IMR-90 (cell line): ENCODE measurements at regions not wholly inside any gene's neighbourhood (a gene's known extent, or its start where the extent isn't known, plus 50 kb on each side); places are given as distances from the start of the nearest gene placed in this dataset.

Experiments
- ATAC-seq: fragments of 200-7000 bp; cut with Tn5 transposase; 2 replicates; pipeline ENCODE4 v1.9.1; 2020; ENCODE audit warnings: low read depth, mild to moderate bottlenecking, moderate library complexity
- BruUV-seq: library from RNA; stranded (reverse); fragments of 400-500 nt; replicated peaks from 2 replicates; lab custom pipeline; 2021; lab: Mats Ljungman, UMichigan
- CTCF ChIA-PET: fragments of 300-600 bp; formaldehyde crosslinking; extraction: SDS; loops from one replicate; lab custom pipeline; 2021; ENCODE audit warnings: antibody characterized with exemption; lab: Yijun Ruan, JAX
- POLR2A ChIA-PET: fragments of 300-600 bp; sonication (Branson Sonifier 250); formaldehyde crosslinking; loops from one replicate; lab custom pipeline; 2022; ENCODE audit warnings: antibody characterized with exemption; ENCODE audit not compliant: unreplicated experiment; lab: Charles Lee
- DNase-seq: peaks from one replicate; pipeline ENCODE4 v3.0.0; 2013
- H2AFZ ChIP-seq: replicated peaks from 2 replicates; pipeline ENCODE3; 2013; ENCODE audit warnings: low read length, mild to moderate bottlenecking; ENCODE audit not compliant: poor library complexity
- H2AK5ac ChIP-seq: 2 replicates; pipeline ENCODE4 v1.6.1; 2013; ENCODE audit warnings: low read depth, low read length, inconsistent platforms
- H2AK9ac ChIP-seq: replicated peaks from 2 replicates; pipeline ENCODE3; 2013; ENCODE audit warnings: mild to moderate bottlenecking, low read depth, low read length, moderate library complexity; ENCODE audit not compliant: poor library complexity
- H2BK120ac ChIP-seq: 2 replicates; pipeline ENCODE4 v1.6.1; 2013; ENCODE audit warnings: low read depth, low read length, inconsistent platforms
- H2BK15ac ChIP-seq: 3 replicates; pipeline ENCODE4 v1.6.1; 2013; ENCODE audit warnings: low read depth, low read length, inconsistent platforms
- H2BK20ac ChIP-seq: 2 replicates; pipeline ENCODE4 v1.6.1; 2013; ENCODE audit warnings: low read depth, mild to moderate bottlenecking, inconsistent platforms, low read length, moderate library complexity
- H2BK5ac ChIP-seq: 2 replicates; pipeline ENCODE4 v1.6.1; 2013; ENCODE audit warnings: mild to moderate bottlenecking, low read depth, low read length, inconsistent platforms; ENCODE audit not compliant: poor library complexity, severe bottlenecking
- H3K14ac ChIP-seq: replicated peaks from 2 replicates; pipeline ENCODE4 v1.6.1; 2013; ENCODE audit warnings: low read depth, low read length, inconsistent platforms
- H3K18ac ChIP-seq: 2 replicates; pipeline ENCODE4 v1.6.1; 2013; ENCODE audit warnings: low read depth, low read length, control low read depth
- H3K23ac ChIP-seq: 2 replicates; pipeline ENCODE4 v1.6.1; 2013; ENCODE audit warnings: low read depth, low read length, inconsistent platforms
- H3K27ac ChIP-seq: 2 replicates; pipeline ENCODE4 v1.5.1; 2013; ENCODE audit warnings: mild to moderate bottlenecking, control low read depth, low read length; ENCODE audit not compliant: insufficient read depth
- H3K27me3 ChIP-seq: 2 replicates; pipeline ENCODE4 v1.6.1; 2013; ENCODE audit warnings: low read length; ENCODE audit not compliant: control insufficient read depth, insufficient read depth
- H3K36me3 ChIP-seq: 2 replicates; pipeline ENCODE4 v1.6.1; 2013; ENCODE audit warnings: low read length, mixed read lengths; ENCODE audit not compliant: control insufficient read depth, insufficient read depth
- H3K4ac ChIP-seq: 2 replicates; pipeline ENCODE4 v1.6.1; 2013; ENCODE audit warnings: low read depth, low read length, inconsistent platforms
- H3K4me1 ChIP-seq: 2 replicates; pipeline ENCODE4 v1.6.1; 2013; ENCODE audit warnings: low read length, mixed read lengths; ENCODE audit not compliant: control insufficient read depth, insufficient read depth
- H3K4me2 ChIP-seq: 2 replicates; pipeline ENCODE4 v1.6.1; 2013; ENCODE audit warnings: low read depth, mild to moderate bottlenecking, control low read depth, low read length, moderate library complexity
- H3K4me3 ChIP-seq: 2 replicates; pipeline ENCODE4 v1.5.1; 2013; ENCODE audit warnings: low read depth, mild to moderate bottlenecking, control low read depth, low read length, moderate library complexity; ENCODE audit not compliant: insufficient read depth
- H3K56ac ChIP-seq: 2 replicates; pipeline ENCODE4 v1.6.1; 2013; ENCODE audit warnings: low read length, inconsistent platforms; ENCODE audit not compliant: insufficient read depth; ENCODE audit errors: extremely low read depth
- H3K79me1 ChIP-seq, 2 experiments: 2 replicates each; pipeline ENCODE4 v1.6.1; 2013; ENCODE audit warnings: low read length in 2 of 2, inconsistent platforms in 1 of 2, low read depth in 1 of 2
- H3K9ac ChIP-seq: 2 replicates; pipeline ENCODE4 v1.6.1; 2013; ENCODE audit warnings: low read depth, low read length, control low read depth
- H3K9me1 ChIP-seq: 2 replicates; pipeline ENCODE4 v1.6.1; 2013; ENCODE audit warnings: low read length, inconsistent platforms; ENCODE audit not compliant: insufficient read depth
- H3K9me3 ChIP-seq: 2 replicates; pipeline ENCODE4 v1.6.1; 2013; ENCODE audit warnings: low read length; ENCODE audit not compliant: control insufficient read depth, insufficient read depth
- H4K20me1 ChIP-seq: 2 replicates; pipeline ENCODE4 v1.6.1; 2013; ENCODE audit warnings: low read length, inconsistent platforms; ENCODE audit not compliant: insufficient read depth
- H4K5ac ChIP-seq: 2 replicates; pipeline ENCODE4 v1.6.1; 2013; ENCODE audit warnings: mild to moderate bottlenecking, low read depth, low read length, control low read depth
- H4K8ac ChIP-seq, 2 experiments: 2 replicates each; pipeline ENCODE4 v1.6.1; 2013; ENCODE audit warnings: low read depth in 2 of 2, low read length in 2 of 2, control low read depth in 1 of 2, inconsistent platforms in 1 of 2
- H4K91ac ChIP-seq: 2 replicates; pipeline ENCODE4 v1.6.1; 2013; ENCODE audit warnings: low read depth, low read length, inconsistent platforms; ENCODE audit not compliant: insufficient read depth
- BHLHE40 ChIP-seq: fragments of 150-350 bp; IDR thresholded peaks from 2 replicates; pipeline ENCODE4 v1.6.1; 2016; ENCODE audit warnings: mild to moderate bottlenecking, low read depth, low read length
- CEBPB ChIP-seq: IDR thresholded peaks from 2 replicates; pipeline ENCODE4 v1.6.1; 2012; ENCODE audit warnings: low read depth, low read length, improper control_type of control experiment
- FOS ChIP-seq: fragments of 150-350 bp; IDR thresholded peaks from 2 replicates; pipeline ENCODE4 v1.6.1; 2016; ENCODE audit warnings: low read depth, low read length
- MAFK ChIP-seq: IDR thresholded peaks from 2 replicates; pipeline ENCODE4 v1.6.1; 2012; ENCODE audit warnings: low read depth, low read length, improper control_type of control experiment
- MAZ ChIP-seq: IDR thresholded peaks from 2 replicates; pipeline ENCODE4 v1.6.1; 2012; ENCODE audit warnings: low read depth, mild to moderate bottlenecking, low read length, improper control_type of control experiment, moderate library complexity, borderline replicate concordance
- MXI1 ChIP-seq: IDR thresholded peaks from 2 replicates; pipeline ENCODE4 v1.6.1; 2012; ENCODE audit warnings: low read depth, mild to moderate bottlenecking, low read length, moderate library complexity, borderline replicate concordance
- NFE2L2 ChIP-seq: fragments of 150-350 bp; IDR thresholded peaks from 2 replicates; pipeline ENCODE4 v1.6.1; 2016; ENCODE audit warnings: low read depth, mild to moderate bottlenecking, low read length
- RAD21 ChIP-seq: IDR thresholded peaks from 2 replicates; pipeline ENCODE4 v1.6.1; 2012; ENCODE audit warnings: low read length, improper control_type of control experiment
- SMC3 ChIP-seq: fragments of 150-350 bp; IDR thresholded peaks from 2 replicates; pipeline ENCODE4 v1.6.1; 2016; ENCODE audit warnings: low read depth, mild to moderate bottlenecking, antibody characterized with exemption, low read length, moderate library complexity
- WGBS, 2 experiments: methylation state at CpG; one replicate each; pipeline versions ENCODE4 v1.1.5 to v1.1.7; 2013; ENCODE audit warnings: missing lambda C conversion rate in 2 of 2; ENCODE audit not compliant: insufficient read length in 1 of 2; ENCODE audit errors: extremely low coverage in 2 of 2; 5-methylcytosine and 5-hydroxymethylcytosine counted together
- dilution Hi-C: fragments of 300-500 bp; cut with HindIII; formaldehyde crosslinking; loops from one replicate; pipeline ENCODE4 v1.14.3; 2018; ENCODE audit warnings: low sequenced_read_pairs; ENCODE audit not compliant: unreplicated experiment
- in situ Hi-C: fragments of 300-500 bp; cut with MboI; formaldehyde crosslinking; loops from 3 replicates; pipeline ENCODE4 v1.14.3; 2019; ENCODE audit warnings: low sequenced_read_pairs, inconsistent platforms, mixed read lengths
- intact Hi-C: fragments of 100-400 bp; cut with micrococcal nuclease; formaldehyde crosslinking; loops from 2 replicates; pipeline ENCODE4 v1.10.0; 2022
- TF ChIP-seq, protein P1 (sequence below): fragments of 150-350 bp; IDR thresholded peaks from 2 replicates; pipeline ENCODE4 v1.6.1; 2017; ENCODE audit warnings: mild to moderate bottlenecking, antibody characterized with exemption, low read length, low read depth
- TF ChIP-seq, protein P2 (sequence below): conservative IDR thresholded peaks from 2 replicates; pipeline ENCODE4 v1.5.1; 2012; ENCODE audit warnings: mild to moderate bottlenecking, low read depth, low read length, improper control_type of control experiment

DNA sequence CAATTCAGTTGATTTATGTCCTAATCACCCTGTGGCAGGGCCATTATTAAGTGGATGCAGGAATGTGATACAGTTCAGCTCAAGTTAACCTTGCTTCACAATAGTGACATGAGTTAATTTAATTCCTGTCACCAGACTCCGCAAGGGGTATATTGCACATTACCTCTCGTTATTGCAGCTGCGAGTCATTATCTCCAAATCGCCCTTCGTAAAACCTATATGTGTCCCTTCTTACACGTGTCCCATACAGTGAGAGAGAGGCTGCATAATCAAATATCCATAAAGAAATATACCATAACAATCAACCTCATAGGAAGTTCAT is 369.9 kb upstream of the ANXA10 start:
- Histone ChIP-seq H3K23ac (no peak overlapping the region), H3K4me3 (no peak overlapping the region), H3K36me3 (no peaks in the 10 kb centered on the region), H2BK5ac (no peak overlapping the region), H3K79me1 (no peaks in the 10 kb centered on the region), H3K9ac (no peak overlapping the region), H3K9me3 (0 out of 2 replicates have a peak, but pooled peaks cover 3% of the 10 kb centered on the region), H3K27me3 (no peaks in the 10 kb centered on the region), H4K20me1 (no peaks in the 10 kb centered on the region), H4K5ac (no peak overlapping the region), H4K8ac (no peak overlapping the region), H3K4ac (no peak overlapping the region), H2BK20ac (no peak overlapping the region), H3K4me2 (no peak overlapping the region), H2BK15ac (no peak overlapping the region), H2BK120ac (no peak overlapping the region), H3K9me1 (no peaks in the 10 kb centered on the region), H3K4me1 (no peaks in the 10 kb centered on the region), H2AFZ (no peak overlapping the region), H2AK9ac (no peak overlapping the region), H2AK5ac (no peak overlapping the region), H4K91ac (no peak overlapping the region), H3K27ac (no peak overlapping the region), H3K14ac (no peak overlapping the region), H3K18ac (no peak overlapping the region), H3K56ac (no peak overlapping the region)
- CTCF ChIA-PET, result no interaction called here
- DNase-seq (no peak), ATAC-seq (no peak)
- dilution Hi-C loops (no loop called here), intact Hi-C loops (no loop called here), in situ Hi-C loops (no loop called here)
- POLR2A ChIA-PET, result no interaction called here
- WGBS, 2 experiments, result no CpG with 5 or more reads among the region's 6 CpGs
- TF ChIP-seq MXI1 (no peak), SMC3 (no peak), RAD21 (no peak), MAFK (no peak), BHLHE40 (no peak), NFE2L2 (no peak), FOS (no peak), MAZ (no peak), CEBPB (no peak)
- TF ChIP-seq, protein P1, sequence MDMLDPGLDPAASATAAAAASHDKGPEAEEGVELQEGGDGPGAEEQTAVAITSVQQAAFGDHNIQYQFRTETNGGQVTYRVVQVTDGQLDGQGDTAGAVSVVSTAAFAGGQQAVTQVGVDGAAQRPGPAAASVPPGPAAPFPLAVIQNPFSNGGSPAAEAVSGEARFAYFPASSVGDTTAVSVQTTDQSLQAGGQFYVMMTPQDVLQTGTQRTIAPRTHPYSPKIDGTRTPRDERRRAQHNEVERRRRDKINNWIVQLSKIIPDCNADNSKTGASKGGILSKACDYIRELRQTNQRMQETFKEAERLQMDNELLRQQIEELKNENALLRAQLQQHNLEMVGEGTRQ, result no peak
- TF ChIP-seq, protein P2, sequence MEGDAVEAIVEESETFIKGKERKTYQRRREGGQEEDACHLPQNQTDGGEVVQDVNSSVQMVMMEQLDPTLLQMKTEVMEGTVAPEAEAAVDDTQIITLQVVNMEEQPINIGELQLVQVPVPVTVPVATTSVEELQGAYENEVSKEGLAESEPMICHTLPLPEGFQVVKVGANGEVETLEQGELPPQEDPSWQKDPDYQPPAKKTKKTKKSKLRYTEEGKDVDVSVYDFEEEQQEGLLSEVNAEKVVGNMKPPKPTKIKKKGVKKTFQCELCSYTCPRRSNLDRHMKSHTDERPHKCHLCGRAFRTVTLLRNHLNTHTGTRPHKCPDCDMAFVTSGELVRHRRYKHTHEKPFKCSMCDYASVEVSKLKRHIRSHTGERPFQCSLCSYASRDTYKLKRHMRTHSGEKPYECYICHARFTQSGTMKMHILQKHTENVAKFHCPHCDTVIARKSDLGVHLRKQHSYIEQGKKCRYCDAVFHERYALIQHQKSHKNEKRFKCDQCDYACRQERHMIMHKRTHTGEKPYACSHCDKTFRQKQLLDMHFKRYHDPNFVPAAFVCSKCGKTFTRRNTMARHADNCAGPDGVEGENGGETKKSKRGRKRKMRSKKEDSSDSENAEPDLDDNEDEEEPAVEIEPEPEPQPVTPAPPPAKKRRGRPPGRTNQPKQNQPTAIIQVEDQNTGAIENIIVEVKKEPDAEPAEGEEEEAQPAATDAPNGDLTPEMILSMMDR, result no peak
- BruUV-seq, result no TSS peak
